Kidney (tissue), 13 donors: ENCODE measurements at regions not wholly inside any gene's neighbourhood (a gene's known extent, or its start where the extent isn't known, plus 50 kb on each side); places are given as distances from the start of the nearest gene placed in this dataset.
A peak's percentile ranks its signal among the peaks of the same experiment; 100 is the strongest.

Experiments
- DNase-seq, 5 donors: peaks; one replicate each; pipeline ENCODE4 v3.0.0-alpha.2; 2013 to 2020
- FAIRE-seq: peaks from 2 replicates; lab custom pipeline; 2012; peaks lifted over from hg19 to GRCh38; lab: Jason Lieb, UNC
- H3K27ac ChIP-seq, 2 donors: one replicate each; pipeline ENCODE4 v1.7.0; 2013; ENCODE audit warnings: low read depth in 2 of 2, low read length in 2 of 2, inconsistent platforms in 1 of 2
- H3K27me3 ChIP-seq: one replicate; pipeline ENCODE4 v1.7.1; 2013; ENCODE audit warnings: low read length, inconsistent platforms; ENCODE audit not compliant: control insufficient read depth, insufficient read depth
- H3K36me3 ChIP-seq, 3 donors: one replicate each; pipeline versions ENCODE4 v1.7.0 to v1.7.1; 2013; ENCODE audit warnings: low read length in 3 of 3, control low read depth in 1 of 3, inconsistent platforms in 1 of 3; ENCODE audit not compliant: insufficient read depth in 3 of 3, control insufficient read depth in 2 of 3
- H3K4me1 ChIP-seq, 3 donors: one replicate each; pipeline versions ENCODE4 v1.7.0 to v1.7.1; 2013; ENCODE audit warnings: low read length in 3 of 3, inconsistent platforms in 1 of 3, low read depth in 1 of 3; ENCODE audit not compliant: control insufficient read depth in 2 of 3, insufficient read depth in 2 of 3
- H3K4me3 ChIP-seq, 3 donors: one replicate each; pipeline versions ENCODE4 v1.7.0 to v1.8.1; 2013; ENCODE audit warnings: low read length in 3 of 3, control low read depth in 1 of 3, inconsistent platforms in 1 of 3
- H3K9ac ChIP-seq, 3 donors: one replicate each; pipeline versions ENCODE4 v1.7.0 to v1.7.1; 2013; ENCODE audit warnings: low read length in 3 of 3, control low read depth in 1 of 3, inconsistent platforms in 1 of 3
- H3K9me3 ChIP-seq, 3 donors: one replicate each; pipeline versions ENCODE4 v1.7.0 to v1.7.1; 2013; ENCODE audit warnings: low read length in 3 of 3, control low read depth in 1 of 3, inconsistent platforms in 1 of 3; ENCODE audit not compliant: control insufficient read depth in 2 of 3, insufficient read depth in 1 of 3
- intact Hi-C: fragments of 100-400 bp; cut with DNase I; formaldehyde crosslinking; loops from one replicate; pipeline ENCODE4 v1.11.1; 2022
- TF ChIP-seq, protein P1 (sequence below): IDR thresholded peaks from 3 replicates; pipeline ENCODE4 v1.5.1; 2012; ENCODE audit warnings: mild to moderate bottlenecking, moderate library complexity, borderline replicate concordance; ENCODE audit not compliant: insufficient read depth; ENCODE audit errors: extremely low read depth
- donor health status: control.
- donor health status: control.
- donor health status: control.
- donor health status: control.
- donor health status: control.
- donor health status: DM: yes; HTN: yes; CAD: no.
- donor health status: Normal renal cell carcinoma (clear cell type).

DNA sequence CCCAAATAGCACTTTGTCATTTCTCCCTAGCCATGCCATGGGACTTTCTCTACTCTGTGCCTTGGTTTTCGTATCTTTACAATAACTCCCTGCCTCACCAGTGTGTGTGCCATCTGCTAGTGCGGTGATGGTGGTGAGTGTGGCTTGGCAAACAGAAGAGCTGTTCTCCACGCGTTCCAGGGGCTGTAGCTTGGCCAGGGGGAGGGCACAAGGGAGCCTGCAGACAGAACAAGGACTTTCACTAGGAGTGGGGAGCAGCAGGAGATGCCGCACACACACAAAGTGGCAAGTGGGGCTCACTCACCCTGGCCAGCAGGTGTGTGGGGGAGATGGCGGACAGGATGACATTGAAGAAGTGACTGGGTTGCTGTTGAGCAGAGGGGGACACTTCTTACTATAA, 196.9 kb downstream of the HAUS1 start:
- FAIRE-seq (no peak), DNase-seq (peak in 1 of 5 donors; percentile 10)

DNA sequence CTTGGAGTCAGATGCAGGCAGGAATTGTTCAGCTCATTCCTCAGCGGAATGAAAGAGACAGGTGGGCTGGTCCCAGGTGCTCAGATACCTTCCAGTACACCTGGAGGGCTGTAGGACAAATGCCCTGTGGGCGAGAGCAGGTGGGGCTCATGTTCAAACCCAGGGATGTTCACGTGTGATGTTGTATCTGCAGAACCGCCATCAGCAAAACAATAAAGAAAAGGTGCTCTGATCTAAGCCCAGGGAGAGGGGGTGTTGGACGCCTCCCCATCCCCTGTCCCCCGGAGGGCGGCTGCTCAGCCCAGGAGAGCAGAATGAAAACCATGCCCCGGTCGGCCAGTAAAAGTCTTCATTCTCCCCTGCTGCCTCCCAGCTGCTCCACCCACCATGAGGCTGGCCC, 197.4 kb downstream of the HAUS1 start:
- H3K27me3 ChIP-seq: no peaks in the 10 kb centered on the region
- H3K9me3 ChIP-seq: no peaks in the 10 kb centered on the region
- no peak overlapping the region for H3K4me3 ChIP-seq
- H3K9ac ChIP-seq: no peak overlapping the region
- TF ChIP-seq, protein P1, sequence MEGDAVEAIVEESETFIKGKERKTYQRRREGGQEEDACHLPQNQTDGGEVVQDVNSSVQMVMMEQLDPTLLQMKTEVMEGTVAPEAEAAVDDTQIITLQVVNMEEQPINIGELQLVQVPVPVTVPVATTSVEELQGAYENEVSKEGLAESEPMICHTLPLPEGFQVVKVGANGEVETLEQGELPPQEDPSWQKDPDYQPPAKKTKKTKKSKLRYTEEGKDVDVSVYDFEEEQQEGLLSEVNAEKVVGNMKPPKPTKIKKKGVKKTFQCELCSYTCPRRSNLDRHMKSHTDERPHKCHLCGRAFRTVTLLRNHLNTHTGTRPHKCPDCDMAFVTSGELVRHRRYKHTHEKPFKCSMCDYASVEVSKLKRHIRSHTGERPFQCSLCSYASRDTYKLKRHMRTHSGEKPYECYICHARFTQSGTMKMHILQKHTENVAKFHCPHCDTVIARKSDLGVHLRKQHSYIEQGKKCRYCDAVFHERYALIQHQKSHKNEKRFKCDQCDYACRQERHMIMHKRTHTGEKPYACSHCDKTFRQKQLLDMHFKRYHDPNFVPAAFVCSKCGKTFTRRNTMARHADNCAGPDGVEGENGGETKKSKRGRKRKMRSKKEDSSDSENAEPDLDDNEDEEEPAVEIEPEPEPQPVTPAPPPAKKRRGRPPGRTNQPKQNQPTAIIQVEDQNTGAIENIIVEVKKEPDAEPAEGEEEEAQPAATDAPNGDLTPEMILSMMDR: no peak
- intact Hi-C loops: no loop called here
- FAIRE-seq (no peak), DNase-seq (peak in 1 of 5 donors; percentile 22)
- no peaks in the 10 kb centered on the region for H3K36me3 ChIP-seq
- no peaks in the 10 kb centered on the region for H3K4me1 ChIP-seq
- H3K27ac ChIP-seq: no peak overlapping the region

More for the DNA sequence above, 196.9 kb downstream of the HAUS1 start:
- H3K27me3 ChIP-seq: no peaks in the 10 kb centered on the region
- H3K36me3 ChIP-seq: no peaks in the 10 kb centered on the region
- H3K27ac ChIP-seq: no peak overlapping the region
- no peaks in the 10 kb centered on the region for H3K4me1 ChIP-seq
- intact Hi-C loops: no loop called here
- no peak overlapping the region for H3K4me3 ChIP-seq
- H3K9me3 ChIP-seq: no peaks in the 10 kb centered on the region
- TF ChIP-seq, protein P1: no peak
- H3K9ac ChIP-seq: no peak overlapping the region

DNA sequence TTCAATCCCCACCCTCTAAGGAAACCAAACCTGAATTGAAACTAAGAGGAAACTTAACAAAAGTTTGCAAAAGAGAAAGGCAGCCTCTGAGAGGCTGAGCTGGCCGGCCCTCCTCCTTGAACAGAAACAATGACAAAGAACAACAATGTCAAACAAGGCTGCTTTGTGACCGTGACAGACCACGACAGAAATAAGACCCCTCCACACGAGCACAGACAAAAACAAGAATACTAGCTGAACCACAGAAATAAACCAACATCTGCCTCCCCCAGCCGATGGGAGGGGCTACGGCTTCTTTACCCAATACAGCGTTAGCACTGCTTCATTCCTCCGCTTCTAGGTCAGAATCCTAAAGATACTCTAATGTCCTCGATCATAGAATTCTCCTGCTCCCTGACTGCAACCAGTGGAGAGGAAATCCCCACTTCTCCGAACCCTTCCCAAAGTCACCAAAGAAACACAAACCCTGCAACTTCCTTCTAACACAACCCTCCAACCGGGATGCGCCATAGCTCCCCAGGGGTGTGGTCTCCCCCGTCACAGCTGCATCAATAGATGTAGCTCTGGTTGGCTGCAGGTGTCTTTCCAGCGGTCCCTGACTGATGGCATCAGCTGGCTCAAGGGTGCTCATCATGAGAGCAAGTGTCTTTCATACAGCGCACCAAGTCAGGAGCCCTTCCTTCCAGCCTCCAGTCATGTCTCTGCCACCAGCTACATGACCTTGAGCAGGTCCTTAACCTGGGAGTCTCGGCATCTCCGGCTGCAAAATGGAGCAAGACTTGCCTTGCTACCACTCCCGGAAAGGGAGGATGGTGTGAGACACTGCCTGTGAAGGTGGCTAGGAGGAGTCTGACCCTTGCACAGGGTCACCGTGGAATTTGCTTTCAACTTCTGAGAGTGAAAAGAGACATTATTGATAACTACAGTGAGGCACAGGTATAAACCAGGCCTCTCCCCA, 198.6 kb downstream of the HAUS1 start:
- Histone ChIP-seq H3K36me3 (no peaks in the 10 kb centered on the region), H3K27me3 (no peaks in the 10 kb centered on the region), H3K27ac (no peak overlapping the region), H3K4me3 (no peak overlapping the region), H3K4me1 (no peaks in the 10 kb centered on the region), H3K9ac (no peak overlapping the region), H3K9me3 (no peaks in the 10 kb centered on the region)
- TF ChIP-seq, protein P1: no peak
- FAIRE-seq: no peak
- peak in 1 of 5 donors; percentile 31 for DNase-seq
- intact Hi-C loops: no loop called here
